ENCODE measurements at regions not wholly inside any gene's neighbourhood (a gene's known extent, or its start where the extent isn't known, plus 50 kb on each side); places are given as distances from the start of the nearest gene placed in this dataset.
"Not testable (repeated sequence)": the region's sequence is repeated elsewhere in the genome, so short reads cannot be mapped to it uniquely, and the experiment has no call there.

DNA sequence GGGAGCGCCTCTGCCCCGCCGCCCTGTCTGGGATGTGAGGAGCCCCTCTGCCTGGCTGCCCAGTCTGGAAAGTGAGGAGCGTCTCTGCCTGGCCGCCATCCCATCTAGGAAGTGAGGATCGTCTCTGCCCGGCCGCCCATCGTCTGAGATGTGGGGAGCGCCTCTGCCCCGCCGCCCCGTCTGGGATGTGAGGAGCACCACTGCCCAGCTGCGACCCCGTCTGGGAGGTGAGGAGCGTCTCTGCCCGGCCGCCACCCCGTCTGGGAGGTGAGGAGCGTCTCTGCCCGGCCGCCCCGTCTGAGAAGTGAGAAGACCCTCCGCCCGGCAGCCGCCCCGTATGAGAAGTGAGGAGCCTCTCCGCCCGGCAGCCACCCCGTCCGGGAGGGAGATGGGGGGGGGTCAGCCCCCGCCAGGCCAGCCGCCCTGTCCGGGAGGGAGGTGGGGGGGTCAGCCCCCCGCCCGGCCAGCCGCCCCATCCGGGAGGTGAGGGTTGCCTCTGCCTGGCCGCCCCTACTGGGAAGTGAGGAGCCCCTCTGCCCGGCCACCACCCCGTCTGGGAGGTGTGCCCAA is 65.2 kb upstream of the DHX40 start:
- not testable (repeated sequence) for H2AFZ ChIP-seq (ENCODE audit: low read length); H3K14ac ChIP-seq (ENCODE audit: low read length); H4K8ac ChIP-seq (ENCODE audit: low read depth, low read length); H3K79me1 ChIP-seq (ENCODE audit: low read depth, low read length); H3K4me2 ChIP-seq (ENCODE audit: insufficient read depth, low read length, poor library complexity, severe bottlenecking); H3K4me1 ChIP-seq (ENCODE audit: control insufficient read depth in 2 of 2, insufficient read depth in 1 of 2, low read depth in 1 of 2, low read length in 2 of 2); H3K9ac ChIP-seq (ENCODE audit: low read depth, low read length, poor library complexity); DNase-seq (ENCODE audit: low spot score); H2BK5ac ChIP-seq (ENCODE audit: low read length); H3K23ac ChIP-seq (ENCODE audit: low read depth, low read length, poor library complexity); H2BK15ac ChIP-seq (ENCODE audit: low read length); H3K9me3 ChIP-seq (replicated peaks in 1 of 2; ENCODE audit: control insufficient read depth in 2 of 2, insufficient read depth in 1 of 2, low read depth in 1 of 2, low read length in 2 of 2); H2BK12ac ChIP-seq (ENCODE audit: low read length); H4K91ac ChIP-seq (ENCODE audit: low read depth, low read length, poor library complexity); H2AK5ac ChIP-seq (ENCODE audit: low read depth, low read length); H3K18ac ChIP-seq (ENCODE audit: low read length); H3K4ac ChIP-seq (ENCODE audit: low read length); H3K4me3 ChIP-seq (ENCODE audit: low read length in 2 of 2); H3K36me3 ChIP-seq (replicated peaks in 1 of 2; ENCODE audit: control insufficient read depth in 2 of 2, insufficient read depth in 2 of 2, low read length in 2 of 2); H3K27ac ChIP-seq (replicated peaks; ENCODE audit: low read length); H2BK120ac ChIP-seq (ENCODE audit: low read depth, low read length)
- no CpG with 5 or more reads among the region's 41 CpGs for WGBS, 2 donors (ENCODE audit: extremely low coverage in 2 of 2, insufficient read length in 2 of 2, insufficient replicate concordance in 1 of 2)
- H3K27me3 ChIP-seq (ENCODE audit: control insufficient read depth in 3 of 3, insufficient read depth in 3 of 3, low read depth in 1 of 3, low read length in 3 of 3) = peaks cover 0 to 10% (median 0%) of the 10 kb centered on the region in 3 experiments

DNA sequence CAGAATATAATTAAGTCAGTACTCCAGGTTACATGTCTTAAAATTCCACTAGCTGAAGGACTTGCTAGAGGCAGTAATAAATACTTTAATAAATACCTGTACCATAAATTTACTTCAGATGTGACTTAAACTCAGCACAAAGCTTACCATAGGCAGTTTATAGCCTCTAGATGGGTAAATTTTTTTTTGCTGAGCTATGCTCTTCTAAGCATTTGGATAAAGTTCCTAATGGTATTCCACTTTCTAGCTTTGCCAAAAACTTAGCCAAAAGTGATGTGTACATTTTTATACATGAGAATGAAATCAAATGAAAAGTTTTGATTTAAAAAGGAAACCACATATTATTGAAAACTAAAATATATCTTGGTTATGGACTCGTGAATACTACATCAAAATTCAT is 63.7 kb upstream of the DHX40 start:
- Histone ChIP-seq H2BK15ac (ENCODE audit: low read length) (no peak overlapping the region), H3K14ac (ENCODE audit: low read length) (no peak overlapping the region), H2BK5ac (ENCODE audit: low read length) (no peak overlapping the region), H4K91ac (ENCODE audit: low read depth, low read length, poor library complexity) (no peak overlapping the region), H2AFZ (ENCODE audit: low read length) (no peak overlapping the region), H2BK12ac (ENCODE audit: low read length) (no peak overlapping the region), H3K18ac (ENCODE audit: low read length) (no peak overlapping the region), H2AK5ac (ENCODE audit: low read depth, low read length) (no peak overlapping the region), H2BK120ac (ENCODE audit: low read depth, low read length) (no peak overlapping the region), H3K4me1 (ENCODE audit: control insufficient read depth in 2 of 2, insufficient read depth in 1 of 2, low read depth in 1 of 2, low read length in 2 of 2) (peaks cover 2 to 7% of the 10 kb centered on the region in 2 donors), H3K27ac (replicated peaks; ENCODE audit: low read length) (no peak overlapping the region), H3K9ac (ENCODE audit: low read depth, low read length, poor library complexity) (no peak overlapping the region), H3K79me1 (ENCODE audit: low read depth, low read length) (peaks cover 1% of the 10 kb centered on the region), H4K8ac (ENCODE audit: low read depth, low read length) (no peak overlapping the region), H3K23ac (ENCODE audit: low read depth, low read length, poor library complexity) (no peak overlapping the region), H3K27me3 (ENCODE audit: control insufficient read depth in 3 of 3, insufficient read depth in 3 of 3, low read depth in 1 of 3, low read length in 3 of 3) (peaks cover 0 to 7% (median 0%) of the 10 kb centered on the region in 3 experiments), H3K36me3 (replicated peaks in 1 of 2; ENCODE audit: control insufficient read depth in 2 of 2, insufficient read depth in 2 of 2, low read length in 2 of 2) (no peaks in the 10 kb centered on the region), H3K4me3 (ENCODE audit: low read length in 2 of 2) (no peak overlapping the region), H3K4ac (ENCODE audit: low read length) (no peak overlapping the region), H3K4me2 (ENCODE audit: insufficient read depth, low read length, poor library complexity, severe bottlenecking) (no peak overlapping the region), H3K9me3 (replicated peaks in 1 of 2; ENCODE audit: control insufficient read depth in 2 of 2, insufficient read depth in 1 of 2, low read depth in 1 of 2, low read length in 2 of 2) (no peaks in the 10 kb centered on the region)
- WGBS, 2 donors (ENCODE audit: extremely low coverage in 2 of 2, insufficient read length in 2 of 2, insufficient replicate concordance in 1 of 2) = no CpG with 5 or more reads among the region's 1 CpG
- no peak for DNase-seq (ENCODE audit: low spot score)

DNA sequence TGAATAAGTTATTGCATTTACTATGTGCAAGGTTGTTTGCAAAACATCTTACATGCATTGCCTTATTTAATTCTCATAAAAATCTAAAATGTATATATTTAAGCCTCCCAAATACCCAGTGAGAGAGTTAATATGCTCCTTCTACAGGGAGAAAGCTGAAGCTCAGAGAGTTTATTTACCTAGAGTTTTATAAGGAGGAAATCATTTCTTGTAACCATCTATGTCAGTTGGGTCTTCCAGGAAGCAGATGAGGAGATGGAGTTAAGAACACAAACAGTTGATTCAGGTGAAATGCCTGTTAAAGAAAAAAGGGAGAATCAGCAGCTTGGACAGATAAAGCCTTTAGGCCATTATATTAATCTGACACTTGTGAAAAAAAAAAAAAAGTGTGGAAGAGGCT is 62.6 kb upstream of the DHX40 start:
- Histone ChIP-seq H3K14ac (ENCODE audit: low read length) (no peak overlapping the region), H3K27me3 (ENCODE audit: control insufficient read depth in 3 of 3, insufficient read depth in 3 of 3, low read depth in 1 of 3, low read length in 3 of 3) (peaks cover 0 to 7% (median 0%) of the 10 kb centered on the region in 3 experiments), H3K4me3 (ENCODE audit: low read length in 2 of 2) (no peak overlapping the region), H3K9me3 (replicated peaks in 1 of 2; ENCODE audit: control insufficient read depth in 2 of 2, insufficient read depth in 1 of 2, low read depth in 1 of 2, low read length in 2 of 2) (no peaks in the 10 kb centered on the region), H3K4me2 (ENCODE audit: insufficient read depth, low read length, poor library complexity, severe bottlenecking) (no peak overlapping the region), H2AFZ (ENCODE audit: low read length) (no peak overlapping the region), H4K91ac (ENCODE audit: low read depth, low read length, poor library complexity) (no peak overlapping the region), H3K18ac (ENCODE audit: low read length) (no peak overlapping the region), H3K9ac (ENCODE audit: low read depth, low read length, poor library complexity) (no peak overlapping the region), H3K23ac (ENCODE audit: low read depth, low read length, poor library complexity) (no peak overlapping the region), H2BK15ac (ENCODE audit: low read length) (no peak overlapping the region), H4K8ac (ENCODE audit: low read depth, low read length) (no peak overlapping the region), H2BK12ac (ENCODE audit: low read length) (no peak overlapping the region), H3K36me3 (replicated peaks in 1 of 2; ENCODE audit: control insufficient read depth in 2 of 2, insufficient read depth in 2 of 2, low read length in 2 of 2) (no peaks in the 10 kb centered on the region), H3K4me1 (ENCODE audit: control insufficient read depth in 2 of 2, insufficient read depth in 1 of 2, low read depth in 1 of 2, low read length in 2 of 2) (peaks cover 2 to 7% of the 10 kb centered on the region in 2 donors), H2BK120ac (ENCODE audit: low read depth, low read length) (no peak overlapping the region), H3K27ac (replicated peaks; ENCODE audit: low read length) (no peak overlapping the region), H2BK5ac (ENCODE audit: low read length) (no peak overlapping the region), H3K79me1 (ENCODE audit: low read depth, low read length) (peaks cover 1% of the 10 kb centered on the region), H3K4ac (ENCODE audit: low read length) (no peak overlapping the region), H2AK5ac (ENCODE audit: low read depth, low read length) (no peak overlapping the region)
- DNase-seq (ENCODE audit: low spot score) = no peak

DNA sequence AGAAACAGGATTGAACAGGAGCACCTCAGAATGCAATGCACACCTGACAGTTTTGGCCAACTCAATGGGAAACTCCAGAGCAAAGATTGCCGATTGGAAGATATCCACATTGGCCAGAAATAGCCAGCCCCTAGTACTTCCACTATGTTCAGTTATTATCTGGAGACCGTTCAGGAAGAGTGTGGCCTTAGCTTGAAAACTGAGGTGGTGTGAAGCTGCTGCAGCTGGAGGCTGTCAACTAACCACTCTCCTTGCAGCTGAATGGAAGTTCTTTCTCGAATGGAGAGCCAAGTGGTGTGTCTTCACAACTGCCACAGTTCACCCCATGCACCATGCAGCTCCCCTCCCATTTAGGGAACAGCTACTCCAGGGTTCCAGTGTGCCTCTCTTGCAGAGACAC is 61.9 kb upstream of the DHX40 start:
- no peak overlapping the region for H3K14ac ChIP-seq (ENCODE audit: low read length)
- no peak overlapping the region for H2BK5ac ChIP-seq (ENCODE audit: low read length)
- no peak for DNase-seq (ENCODE audit: low spot score)
- H4K91ac ChIP-seq (ENCODE audit: low read depth, low read length, poor library complexity) = no peak overlapping the region
- no peaks in the 10 kb centered on the region for H3K36me3 ChIP-seq (replicated peaks in 1 of 2; ENCODE audit: control insufficient read depth in 2 of 2, insufficient read depth in 2 of 2, low read length in 2 of 2)
- no peak overlapping the region for H3K4me3 ChIP-seq (ENCODE audit: low read length in 2 of 2)
- H3K23ac ChIP-seq (ENCODE audit: low read depth, low read length, poor library complexity) = no peak overlapping the region
- H2AFZ ChIP-seq (ENCODE audit: low read length) = no peak overlapping the region
- no peak overlapping the region for H3K4ac ChIP-seq (ENCODE audit: low read length)
- peaks cover 0 to 7% (median 0%) of the 10 kb centered on the region in 3 experiments for H3K27me3 ChIP-seq (ENCODE audit: control insufficient read depth in 3 of 3, insufficient read depth in 3 of 3, low read depth in 1 of 3, low read length in 3 of 3)
- no peak overlapping the region for H2BK15ac ChIP-seq (ENCODE audit: low read length)
- H2BK120ac ChIP-seq (ENCODE audit: low read depth, low read length) = no peak overlapping the region
- H3K4me1 ChIP-seq (ENCODE audit: control insufficient read depth in 2 of 2, insufficient read depth in 1 of 2, low read depth in 1 of 2, low read length in 2 of 2) = peaks cover 2 to 7% of the 10 kb centered on the region in 2 donors
- no peaks in the 10 kb centered on the region for H3K9me3 ChIP-seq (replicated peaks in 1 of 2; ENCODE audit: control insufficient read depth in 2 of 2, insufficient read depth in 1 of 2, low read depth in 1 of 2, low read length in 2 of 2)
- no peak overlapping the region for H4K8ac ChIP-seq (ENCODE audit: low read depth, low read length)
- H3K27ac ChIP-seq (replicated peaks; ENCODE audit: low read length) = no peak overlapping the region
- no peak overlapping the region for H2BK12ac ChIP-seq (ENCODE audit: low read length)
- WGBS, 2 donors (ENCODE audit: extremely low coverage in 2 of 2, insufficient read length in 2 of 2, insufficient replicate concordance in 1 of 2) = no CpG with 5 or more reads among the region's 3 CpGs
- H2AK5ac ChIP-seq (ENCODE audit: low read depth, low read length) = peak overlapping the region; percentile 11
- no peak overlapping the region for H3K4me2 ChIP-seq (ENCODE audit: insufficient read depth, low read length, poor library complexity, severe bottlenecking)
- H3K9ac ChIP-seq (ENCODE audit: low read depth, low read length, poor library complexity) = no peak overlapping the region
- H3K79me1 ChIP-seq (ENCODE audit: low read depth, low read length) = peaks cover 1% of the 10 kb centered on the region
- peak overlapping the region; percentile 27 for H3K18ac ChIP-seq (ENCODE audit: low read length)
